ENCODE measurements at regions not wholly inside any gene's neighbourhood (a gene's known extent, or its start where the extent isn't known, plus 50 kb on each side); places are given as distances from the start of the nearest gene placed in this dataset.

DNA sequence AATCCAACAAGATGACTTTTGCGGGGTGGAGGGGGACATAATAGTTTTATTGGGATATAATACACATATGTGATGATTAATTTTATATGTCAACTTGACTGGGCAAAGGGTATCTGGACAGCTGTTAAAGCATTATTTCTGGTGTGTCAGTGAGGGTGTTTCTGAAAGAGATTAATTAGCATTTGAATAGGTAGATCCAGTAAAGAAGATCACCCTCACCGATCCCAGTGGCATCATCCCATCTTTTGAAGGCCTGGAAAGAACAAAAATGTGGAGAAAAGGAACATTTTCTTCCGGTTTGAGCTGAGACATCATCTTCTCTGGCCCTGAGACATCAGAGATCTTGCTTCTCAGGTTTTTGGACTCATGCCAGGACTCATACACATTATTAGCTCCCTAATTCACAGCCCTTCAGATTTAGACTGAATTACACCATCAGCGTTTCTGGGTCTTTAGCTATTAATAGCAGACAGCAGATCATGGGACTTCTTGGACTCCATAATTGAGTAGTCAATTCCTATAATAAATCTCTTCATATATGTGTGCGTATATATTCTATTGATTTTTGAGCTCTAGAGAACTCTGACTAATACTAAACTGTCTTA lies 283.6 kb downstream of the PCNX1 start:
- Histone ChIP-seq H3K9me3 (ENCODE audit: control insufficient read depth, insufficient read depth, low read length) (no peaks in the 10 kb centered on the region), H3K36me3 (ENCODE audit: control insufficient read depth, insufficient read depth, low read length) (no peaks in the 10 kb centered on the region), H3K4me3 (ENCODE audit: low read length) (no peak overlapping the region), H3K27ac (ENCODE audit: low read length) (no peak overlapping the region), H3K27me3 (ENCODE audit: control insufficient read depth, insufficient read depth, low read length) (no peaks in the 10 kb centered on the region), H3K4me1 (ENCODE audit: control insufficient read depth, insufficient read depth, low read length) (no peaks in the 10 kb centered on the region)
- peaks cover 5 to 15% of the 10 kb centered on the region in 2 donors for H3K27me3 Mint-ChIP-seq (ENCODE audit: low read depth in 2 of 2)
- WGBS (ENCODE audit: insufficient coverage), result 87% methylated on average over 4 of the region's 5 CpGs
- H3K4me3 Mint-ChIP-seq, result no peak overlapping the region
- H3K27ac Mint-ChIP-seq, result no peak overlapping the region
- DNase-seq (no peak), ATAC-seq (no peak)
- no peaks in the 10 kb centered on the region for H3K9me3 Mint-ChIP-seq
- no peaks in the 10 kb centered on the region for H3K36me3 Mint-ChIP-seq
- intact Hi-C loops (cut with micrococcal nuclease), result no loop called here
- no peaks in the 10 kb centered on the region for H3K4me1 Mint-ChIP-seq
- TF ChIP-seq CTCF (IDR thresholded peaks at IDR 0.05), result no peak

- H3K27ac Mint-ChIP-seq, result no peak overlapping the region
- Histone ChIP-seq H3K27ac (ENCODE audit: low read length) (no peak overlapping the region), H3K4me1 (ENCODE audit: control insufficient read depth, insufficient read depth, low read length) (no peaks in the 10 kb centered on the region), H3K9me3 (ENCODE audit: control insufficient read depth, insufficient read depth, low read length) (no peaks in the 10 kb centered on the region), H3K27me3 (ENCODE audit: control insufficient read depth, insufficient read depth, low read length) (no peaks in the 10 kb centered on the region), H3K36me3 (ENCODE audit: control insufficient read depth, insufficient read depth, low read length) (no peaks in the 10 kb centered on the region), H3K4me3 (ENCODE audit: low read length) (no peak overlapping the region)
- H3K4me3 Mint-ChIP-seq, result no peak overlapping the region
- intact Hi-C loops (cut with micrococcal nuclease), result no loop called here
- no peak for DNase-seq
- no peaks in the 10 kb centered on the region for H3K4me1 Mint-ChIP-seq
- TF ChIP-seq CTCF (IDR thresholded peaks at IDR 0.05), result no peak
- no peaks in the 10 kb centered on the region for H3K9me3 Mint-ChIP-seq
- H3K27me3 Mint-ChIP-seq (ENCODE audit: low read depth in 2 of 2), result peaks cover 5 to 15% of the 10 kb centered on the region in 2 donors
- WGBS (ENCODE audit: insufficient coverage), result 59% methylated on average over 1 of the region's 1 CpG
- no peak for ATAC-seq
- no peaks in the 10 kb centered on the region for H3K36me3 Mint-ChIP-seq
Observed at GRCh38 chr14:71193663-71194062, 286.4 kb downstream of the PCNX1 start.

DNA sequence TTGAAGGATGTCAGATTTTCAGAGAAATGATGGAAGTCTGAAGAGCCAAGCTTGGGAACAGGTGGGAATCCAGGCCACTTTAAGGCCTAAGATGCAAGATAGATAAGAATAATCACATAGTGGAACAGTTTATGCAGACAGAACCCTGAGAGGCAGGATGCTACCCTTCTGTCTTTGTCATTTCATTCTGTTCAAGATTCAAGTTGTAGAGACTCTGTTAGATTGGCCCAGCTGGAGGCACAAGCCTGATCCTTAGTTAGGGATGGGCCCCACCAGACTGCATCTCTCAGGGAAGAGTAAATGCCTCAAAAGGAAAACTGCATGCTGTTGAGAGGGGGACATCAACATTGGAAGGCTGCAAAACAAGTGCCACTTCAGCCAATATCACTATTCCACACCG lies 287.0 kb downstream of the PCNX1 start:
- H3K4me1 Mint-ChIP-seq, result no peaks in the 10 kb centered on the region

More for the DNA sequence above, 287.0 kb downstream of the PCNX1 start:
- TF ChIP-seq CTCF (IDR thresholded peaks at IDR 0.05), result no peak
- Mint-ChIP-seq H3K9me3 (no peaks in the 10 kb centered on the region), H3K4me3 (no peak overlapping the region), H3K27me3 (ENCODE audit: low read depth in 2 of 2) (peaks cover 5 to 15% of the 10 kb centered on the region in 2 donors), H3K27ac (no peak overlapping the region), H3K36me3 (no peaks in the 10 kb centered on the region)
- no peak for DNase-seq
- no peaks in the 10 kb centered on the region for H3K27me3 ChIP-seq (ENCODE audit: control insufficient read depth, insufficient read depth, low read length)
- no peaks in the 10 kb centered on the region for H3K36me3 ChIP-seq (ENCODE audit: control insufficient read depth, insufficient read depth, low read length)
- no peak for ATAC-seq
- no peak overlapping the region for H3K27ac ChIP-seq (ENCODE audit: low read length)
- intact Hi-C loops (cut with micrococcal nuclease), result no loop called here
- no peaks in the 10 kb centered on the region for H3K4me1 ChIP-seq (ENCODE audit: control insufficient read depth, insufficient read depth, low read length)
- H3K9me3 ChIP-seq (ENCODE audit: control insufficient read depth, insufficient read depth, low read length), result no peaks in the 10 kb centered on the region
- 75% methylated on average over 1 of the region's 1 CpG for WGBS (ENCODE audit: insufficient coverage)
- no peak overlapping the region for H3K4me3 ChIP-seq (ENCODE audit: low read length)
